PC-9 (cell line): ENCODE measurements at regions not wholly inside any gene's neighbourhood (a gene's known extent, or its start where the extent isn't known, plus 50 kb on each side); places are given as distances from the start of the nearest gene placed in this dataset.

Source experiments
- BruUV-seq: library from RNA; stranded (reverse); fragments of 400-500 nt; replicated peaks from 2 replicates; lab custom pipeline; 2021; lab: Mats Ljungman, UMichigan
- CTCF ChIA-PET: fragments of 300-600 bp; sonication (Branson Sonifier 250); formaldehyde crosslinking; loops from one replicate; lab custom pipeline; 2022; ENCODE audit warnings: antibody characterized with exemption; lab: Charles Lee
- POLR2A ChIA-PET: fragments of 300-600 bp; sonication (Branson Sonifier 250); formaldehyde crosslinking; loops from one replicate; lab custom pipeline; 2022; ENCODE audit warnings: antibody characterized with exemption; ENCODE audit not compliant: unreplicated experiment; lab: Charles Lee
- DNase-seq, 2 experiments: peaks; one replicate each; pipeline versions ENCODE4 v3.0.0 to v3.0.0-alpha.2; 2015 to 2022; ENCODE audit warnings: mixed read lengths in 1 of 2
- H2AFZ ChIP-seq: fragments of 200-600 bp; sonication (generic); 2 replicates; pipeline ENCODE4 v1.8.1; 2017; ENCODE audit warnings: antibody characterized with exemption
- H3F3A ChIP-seq: fragments of 200-600 bp; sonication (generic); 2 replicates; pipeline ENCODE4 v1.8.1; 2017; ENCODE audit warnings: antibody characterized with exemption, mild to moderate bottlenecking, low read depth; ENCODE audit not compliant: insufficient read depth
- H3K27ac ChIP-seq: fragments of 200-600 bp; sonication (generic); 2 replicates; pipeline ENCODE4 v1.6.1; 2016; ENCODE audit warnings: mixed run types
- H3K27me3 ChIP-seq: fragments of 200-600 bp; sonication (generic); 2 replicates; pipeline ENCODE4 v1.6.1; 2016; ENCODE audit warnings: low read depth, mixed run types; ENCODE audit not compliant: insufficient read depth
- H3K36me3 ChIP-seq: fragments of 200-600 bp; sonication (generic); 2 replicates; pipeline ENCODE4 v1.6.1; 2016; ENCODE audit warnings: low read depth, mixed run types
- H3K4me1 ChIP-seq: fragments of 200-600 bp; sonication (generic); replicated peaks from 2 replicates; pipeline ENCODE4 v1.6.1; 2016; ENCODE audit warnings: mixed run types; ENCODE audit not compliant: insufficient read depth
- H3K4me2 ChIP-seq: fragments of 200-600 bp; sonication (generic); 2 replicates; pipeline ENCODE4 v1.6.1; 2017; ENCODE audit warnings: mixed run types
- H3K4me3 ChIP-seq: fragments of 200-600 bp; sonication (generic); 2 replicates; pipeline ENCODE4 v1.6.1; 2016; ENCODE audit warnings: mixed run types
- H3K79me2 ChIP-seq: fragments of 200-600 bp; sonication (generic); 2 replicates; pipeline ENCODE4 v1.6.1; 2017; ENCODE audit warnings: low read depth, mixed run types
- H3K9me2 ChIP-seq: fragments of 200-600 bp; sonication (generic); 2 replicates; pipeline ENCODE4 v1.8.1; 2017; ENCODE audit warnings: mild to moderate bottlenecking; ENCODE audit not compliant: insufficient read depth
- H3K9me3 ChIP-seq: fragments of 200-600 bp; sonication (generic); 2 replicates; pipeline ENCODE4 v1.8.1; 2016; ENCODE audit warnings: low read depth; ENCODE audit not compliant: insufficient read depth
- H4K20me1 ChIP-seq: fragments of 200-600 bp; sonication (generic); 2 replicates; pipeline ENCODE4 v1.8.1; 2017; ENCODE audit not compliant: insufficient read depth
- EZH2 ChIP-seq: fragments of 200-600 bp; sonication (generic); IDR thresholded peaks from 2 replicates; pipeline ENCODE4 v1.8.0; 2017; ENCODE audit warnings: antibody characterized with exemption, low read depth
- intact Hi-C: fragments of 100-400 bp; cut with micrococcal nuclease; formaldehyde crosslinking; loops from one replicate; pipeline ENCODE4 v1.10.0; 2022; ENCODE audit not compliant: unreplicated experiment
- TF ChIP-seq, protein P1 (sequence below): fragments of 200-600 bp; sonication (generic); conservative IDR thresholded peaks from 2 replicates; pipeline ENCODE4 v1.6.1; 2017; ENCODE audit warnings: mixed run types, antibody characterized with exemption, mild to moderate bottlenecking, moderate library complexity

DNA sequence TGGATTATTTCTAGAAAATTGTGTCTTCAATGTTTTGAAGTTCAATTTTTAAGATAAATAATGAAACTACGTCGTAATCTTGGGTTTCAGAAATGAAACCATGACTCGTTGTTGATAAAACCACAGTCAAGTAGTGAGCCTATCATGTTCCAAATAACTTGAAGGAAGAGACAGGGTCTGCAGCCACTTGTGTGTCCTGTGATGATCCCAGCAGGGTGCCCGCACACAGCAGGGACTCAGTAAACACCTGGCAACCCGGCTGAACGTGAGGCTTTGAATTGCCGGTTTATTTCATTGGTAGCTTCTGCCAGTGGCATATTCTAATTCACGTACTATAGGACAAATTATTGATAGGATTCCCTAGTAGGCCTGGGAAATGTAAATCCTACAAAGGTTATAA, 679.6 kb downstream of the IRX1 start:
- H3K4me3 ChIP-seq: no peak overlapping the region
- H2AFZ ChIP-seq: no peak overlapping the region
- no peaks in the 10 kb centered on the region for H3K9me2 ChIP-seq

GRCh38 chr5:4294878-4295277, 699.2 kb downstream of the IRX1 start:
- no peaks in the 10 kb centered on the region for H3K9me3 ChIP-seq
- no peaks in the 10 kb centered on the region for H3F3A ChIP-seq
- no peak for TF ChIP-seq EZH2
- TF ChIP-seq, protein P1, sequence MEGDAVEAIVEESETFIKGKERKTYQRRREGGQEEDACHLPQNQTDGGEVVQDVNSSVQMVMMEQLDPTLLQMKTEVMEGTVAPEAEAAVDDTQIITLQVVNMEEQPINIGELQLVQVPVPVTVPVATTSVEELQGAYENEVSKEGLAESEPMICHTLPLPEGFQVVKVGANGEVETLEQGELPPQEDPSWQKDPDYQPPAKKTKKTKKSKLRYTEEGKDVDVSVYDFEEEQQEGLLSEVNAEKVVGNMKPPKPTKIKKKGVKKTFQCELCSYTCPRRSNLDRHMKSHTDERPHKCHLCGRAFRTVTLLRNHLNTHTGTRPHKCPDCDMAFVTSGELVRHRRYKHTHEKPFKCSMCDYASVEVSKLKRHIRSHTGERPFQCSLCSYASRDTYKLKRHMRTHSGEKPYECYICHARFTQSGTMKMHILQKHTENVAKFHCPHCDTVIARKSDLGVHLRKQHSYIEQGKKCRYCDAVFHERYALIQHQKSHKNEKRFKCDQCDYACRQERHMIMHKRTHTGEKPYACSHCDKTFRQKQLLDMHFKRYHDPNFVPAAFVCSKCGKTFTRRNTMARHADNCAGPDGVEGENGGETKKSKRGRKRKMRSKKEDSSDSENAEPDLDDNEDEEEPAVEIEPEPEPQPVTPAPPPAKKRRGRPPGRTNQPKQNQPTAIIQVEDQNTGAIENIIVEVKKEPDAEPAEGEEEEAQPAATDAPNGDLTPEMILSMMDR: no peak
- ChIA-PET POLR2A (no interaction called here), CTCF (no interaction called here)
- no peaks in the 10 kb centered on the region for H4K20me1 ChIP-seq
- H3K79me2 ChIP-seq: no peaks in the 10 kb centered on the region
- no peaks in the 10 kb centered on the region for H3K9me2 ChIP-seq
- no peak overlapping the region for H3K4me2 ChIP-seq
- no peak overlapping the region for H3K4me3 ChIP-seq
- H3K4me1 ChIP-seq: no peaks in the 10 kb centered on the region
- BruUV-seq: no TSS peak
- no peaks in the 10 kb centered on the region for H3K36me3 ChIP-seq
- DNase-seq: no peak
- H2AFZ ChIP-seq: no peak overlapping the region
- H3K27me3 ChIP-seq: peaks cover 25% of the 10 kb centered on the region; the same call in 1 of the 2 replicates
- no peak overlapping the region for H3K27ac ChIP-seq
- intact Hi-C loops: no loop called here

More for the DNA sequence above, 679.6 kb downstream of the IRX1 start:
- Histone ChIP-seq H3K79me2 (no peaks in the 10 kb centered on the region), H3K36me3 (no peaks in the 10 kb centered on the region), H3K27me3 (peaks cover 36% of the 10 kb centered on the region), H3K27ac (no peak overlapping the region), H3K4me1 (no peaks in the 10 kb centered on the region), H3K4me2 (peak overlapping the region; percentile 43), H3K9me3 (no peaks in the 10 kb centered on the region), H3F3A (no peaks in the 10 kb centered on the region), H4K20me1 (no peaks in the 10 kb centered on the region)
- BruUV-seq: no TSS peak
- ChIA-PET POLR2A (no interaction called here), CTCF (no interaction called here)
- TF ChIP-seq, protein P1: no peak
- TF ChIP-seq EZH2: no peak
- intact Hi-C loops: no loop called here
- peak in 1 of 2 experiments; percentile 29 for DNase-seq

DNA sequence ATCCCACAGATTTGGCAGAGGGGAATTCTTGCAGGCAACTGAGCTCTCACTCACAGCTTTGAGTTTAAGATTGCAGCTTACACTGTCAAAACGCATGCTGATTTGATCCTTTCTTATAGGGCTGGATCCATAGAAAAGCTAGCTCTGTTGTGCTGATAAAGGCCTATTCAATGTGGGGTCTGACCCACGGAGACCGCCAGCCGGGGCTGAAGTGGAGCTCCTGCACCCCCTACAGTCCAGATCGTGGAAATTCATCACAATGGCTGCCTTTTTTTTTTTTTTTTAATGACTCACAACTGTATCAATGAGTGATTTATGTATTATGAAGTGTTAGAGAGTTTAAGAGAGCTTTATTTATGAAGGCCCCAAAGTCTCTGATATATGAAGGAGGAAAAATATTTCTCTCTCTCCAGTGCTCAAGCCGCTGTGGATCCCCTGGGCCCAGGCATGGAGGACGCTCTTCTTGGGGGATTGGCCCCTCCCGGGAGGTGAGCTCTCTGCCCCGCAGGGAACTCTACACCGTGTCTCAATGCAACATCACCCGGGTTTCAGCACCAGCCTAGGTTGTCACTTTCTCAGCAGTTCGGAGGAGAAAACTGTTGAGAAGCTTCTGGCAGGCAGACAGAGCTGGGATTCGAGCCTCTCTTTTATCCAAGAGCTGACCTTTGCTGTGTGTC, 700.2 kb downstream of the IRX1 start:
- no peak overlapping the region for H3K4me3 ChIP-seq
- no peak overlapping the region for H2AFZ ChIP-seq
- H3F3A ChIP-seq: no peaks in the 10 kb centered on the region
- H3K36me3 ChIP-seq: no peaks in the 10 kb centered on the region
- H4K20me1 ChIP-seq: no peaks in the 10 kb centered on the region
- peaks cover 35% of the 10 kb centered on the region for H3K27me3 ChIP-seq
- no peaks in the 10 kb centered on the region for H3K4me1 ChIP-seq
- H3K27ac ChIP-seq: no peak overlapping the region
- H3K4me2 ChIP-seq: no peak overlapping the region
- no peaks in the 10 kb centered on the region for H3K79me2 ChIP-seq
- intact Hi-C loops: no loop called here
- no peaks in the 10 kb centered on the region for H3K9me3 ChIP-seq
- TF ChIP-seq, protein P1: peak; percentile 61
- no peak for TF ChIP-seq EZH2
- no peak for DNase-seq
- no peaks in the 10 kb centered on the region for H3K9me2 ChIP-seq
- POLR2A ChIA-PET: no interaction called here
- BruUV-seq: no TSS peak
- CTCF ChIA-PET: no interaction called here
